ENCODE measurements at regions not wholly inside any gene's neighbourhood (a gene's known extent, or its start where the extent isn't known, plus 50 kb on each side); places are given as distances from the start of the nearest gene placed in this dataset.

- Histone ChIP-seq H3K27ac (ENCODE audit: low read depth, low read length) (no peak overlapping the region), H3K4me3 (ENCODE audit: low read length) (no peak overlapping the region), H3K36me3 (ENCODE audit: control insufficient read depth, insufficient read depth, low read length) (no peaks in the 10 kb centered on the region), H3K9ac (ENCODE audit: low read length) (no peak overlapping the region), H3K4me1 (ENCODE audit: control insufficient read depth, insufficient read depth, low read length) (no peaks in the 10 kb centered on the region), H3K27me3 (ENCODE audit: control insufficient read depth, insufficient read depth, low read length) (no peaks in the 10 kb centered on the region)
Observed at GRCh38 chr1:30043731-30044408, 679.5 kb downstream of the MATN1 start.

GRCh38 chr1:30043256-30043655, 680.1 kb downstream of the MATN1 start:
- no peak overlapping the region for H3K9ac ChIP-seq (ENCODE audit: low read length)
- H3K4me1 ChIP-seq (ENCODE audit: control insufficient read depth, insufficient read depth, low read length): no peaks in the 10 kb centered on the region

GRCh38 chr1:30042438-30043147, 680.8 kb downstream of the MATN1 start:
- Histone ChIP-seq H3K36me3 (ENCODE audit: control insufficient read depth, insufficient read depth, low read length) (no peaks in the 10 kb centered on the region), H3K9ac (ENCODE audit: low read length) (no peak overlapping the region), H3K4me3 (ENCODE audit: low read length) (no peak overlapping the region), H3K27ac (ENCODE audit: low read depth, low read length) (no peak overlapping the region), H3K27me3 (ENCODE audit: control insufficient read depth, insufficient read depth, low read length) (no peaks in the 10 kb centered on the region), H3K4me1 (ENCODE audit: control insufficient read depth, insufficient read depth, low read length) (no peaks in the 10 kb centered on the region)

More at GRCh38 chr1:30043256-30043655, 680.1 kb downstream of the MATN1 start:
- no peak overlapping the region for H3K27ac ChIP-seq (ENCODE audit: low read depth, low read length)
- H3K27me3 ChIP-seq (ENCODE audit: control insufficient read depth, insufficient read depth, low read length): no peaks in the 10 kb centered on the region
- no peak overlapping the region for H3K4me3 ChIP-seq (ENCODE audit: low read length)
- no peaks in the 10 kb centered on the region for H3K36me3 ChIP-seq (ENCODE audit: control insufficient read depth, insufficient read depth, low read length)

GRCh38 chr1:30041741-30042437, 681.5 kb downstream of the MATN1 start:
- no peak overlapping the region for H3K4me3 ChIP-seq (ENCODE audit: low read length)
- no peaks in the 10 kb centered on the region for H3K4me1 ChIP-seq (ENCODE audit: control insufficient read depth, insufficient read depth, low read length)
- no peaks in the 10 kb centered on the region for H3K27me3 ChIP-seq (ENCODE audit: control insufficient read depth, insufficient read depth, low read length)
- H3K9ac ChIP-seq (ENCODE audit: low read length): no peak overlapping the region
- H3K27ac ChIP-seq (ENCODE audit: low read depth, low read length): no peak overlapping the region
- H3K36me3 ChIP-seq (ENCODE audit: control insufficient read depth, insufficient read depth, low read length): no peaks in the 10 kb centered on the region

GRCh38 chr1:30040081-30041019, 683.0 kb downstream of the MATN1 start:
- Histone ChIP-seq H3K36me3 (ENCODE audit: control insufficient read depth, insufficient read depth, low read length) (no peaks in the 10 kb centered on the region), H3K9ac (ENCODE audit: low read length) (no peak overlapping the region), H3K27me3 (ENCODE audit: control insufficient read depth, insufficient read depth, low read length) (no peaks in the 10 kb centered on the region), H3K4me3 (ENCODE audit: low read length) (no peak overlapping the region), H3K4me1 (ENCODE audit: control insufficient read depth, insufficient read depth, low read length) (no peaks in the 10 kb centered on the region), H3K27ac (ENCODE audit: low read depth, low read length) (no peak overlapping the region)

GRCh38 chr1:30039354-30040080, 683.9 kb downstream of the MATN1 start:
- Histone ChIP-seq H3K4me3 (ENCODE audit: low read length) (no peak overlapping the region), H3K27me3 (ENCODE audit: control insufficient read depth, insufficient read depth, low read length) (no peaks in the 10 kb centered on the region), H3K27ac (ENCODE audit: low read depth, low read length) (no peak overlapping the region), H3K36me3 (ENCODE audit: control insufficient read depth, insufficient read depth, low read length) (no peaks in the 10 kb centered on the region), H3K4me1 (ENCODE audit: control insufficient read depth, insufficient read depth, low read length) (no peaks in the 10 kb centered on the region), H3K9ac (ENCODE audit: low read length) (no peak overlapping the region)

- Histone ChIP-seq H3K27ac (ENCODE audit: low read depth, low read length) (no peak overlapping the region), H3K9ac (ENCODE audit: low read length) (no peak overlapping the region), H3K36me3 (ENCODE audit: control insufficient read depth, insufficient read depth, low read length) (no peaks in the 10 kb centered on the region), H3K4me3 (ENCODE audit: low read length) (no peak overlapping the region), H3K27me3 (ENCODE audit: control insufficient read depth, insufficient read depth, low read length) (no peaks in the 10 kb centered on the region), H3K4me1 (ENCODE audit: control insufficient read depth, insufficient read depth, low read length) (no peaks in the 10 kb centered on the region)
Observed at GRCh38 chr1:30038134-30039025, 685.0 kb downstream of the MATN1 start.

GRCh38 chr1:30037251-30038118, 685.9 kb downstream of the MATN1 start:
- H3K9ac ChIP-seq (ENCODE audit: low read length): no peak overlapping the region
- no peak overlapping the region for H3K4me3 ChIP-seq (ENCODE audit: low read length)
- no peaks in the 10 kb centered on the region for H3K36me3 ChIP-seq (ENCODE audit: control insufficient read depth, insufficient read depth, low read length)
- H3K27ac ChIP-seq (ENCODE audit: low read depth, low read length): no peak overlapping the region
- H3K27me3 ChIP-seq (ENCODE audit: control insufficient read depth, insufficient read depth, low read length): no peaks in the 10 kb centered on the region
- no peaks in the 10 kb centered on the region for H3K4me1 ChIP-seq (ENCODE audit: control insufficient read depth, insufficient read depth, low read length)

- Histone ChIP-seq H3K36me3 (ENCODE audit: control insufficient read depth, insufficient read depth, low read length) (no peaks in the 10 kb centered on the region), H3K27me3 (ENCODE audit: control insufficient read depth, insufficient read depth, low read length) (no peaks in the 10 kb centered on the region), H3K4me3 (ENCODE audit: low read length) (no peak overlapping the region), H3K27ac (ENCODE audit: low read depth, low read length) (no peak overlapping the region), H3K4me1 (ENCODE audit: control insufficient read depth, insufficient read depth, low read length) (no peaks in the 10 kb centered on the region), H3K9ac (ENCODE audit: low read length) (no peak overlapping the region)
Observed at GRCh38 chr1:30036666-30037065, 686.7 kb downstream of the MATN1 start.

- H3K4me3 ChIP-seq (ENCODE audit: low read length): no peak overlapping the region
- H3K9ac ChIP-seq (ENCODE audit: low read length): no peak overlapping the region
- H3K27ac ChIP-seq (ENCODE audit: low read depth, low read length): no peak overlapping the region
- H3K27me3 ChIP-seq (ENCODE audit: control insufficient read depth, insufficient read depth, low read length): no peaks in the 10 kb centered on the region
- H3K36me3 ChIP-seq (ENCODE audit: control insufficient read depth, insufficient read depth, low read length): no peaks in the 10 kb centered on the region
- H3K4me1 ChIP-seq (ENCODE audit: control insufficient read depth, insufficient read depth, low read length): no peaks in the 10 kb centered on the region
Observed at GRCh38 chr1:30036229-30036547, 687.2 kb downstream of the MATN1 start.
